Loucy (cell line): ENCODE measurements at regions not wholly inside any gene's neighbourhood (a gene's known extent, or its start where the extent isn't known, plus 50 kb on each side); places are given as distances from the start of the nearest gene placed in this dataset.

Source experiments
- CTCF ChIP-seq: fragments of 200-600 bp; sonication (generic); conservative IDR thresholded peaks from 2 replicates; pipeline ENCODE4 v1.5.1; 2014; ENCODE audit warnings: mild to moderate bottlenecking, antibody characterized with exemption, low read length
- EZH2phosphoT487 ChIP-seq: fragments of 200-600 bp; IDR thresholded peaks from 2 replicates; pipeline ENCODE4 v1.6.1; 2018; ENCODE audit warnings: antibody characterized with exemption, mild to moderate bottlenecking, moderate library complexity, borderline replicate concordance

GRCh38 chr12:86985298-86985697 lies 729.1 kb upstream of the MGAT4C start:
- no peak for TF ChIP-seq CTCF
- no peak for TF ChIP-seq EZH2phosphoT487
